ENCODE measurements at regions not wholly inside any gene's neighbourhood (a gene's known extent, or its start where the extent isn't known, plus 50 kb on each side); places are given as distances from the start of the nearest gene placed in this dataset.

- CTCF ChIA-PET: no interaction called here
These were observed 104.7 kb upstream of the PFN2 start for GRCh38 chr3:150075417-150075865.

More at GRCh38 chr3:150075417-150075865, 104.7 kb upstream of the PFN2 start:
- ATAC-seq: no peak
- no peak overlapping the region for H3K4me3 Mint-ChIP-seq
- peaks cover 5% of the 10 kb centered on the region for H3K36me3 Mint-ChIP-seq
- H3K9me3 Mint-ChIP-seq: peaks cover 17% of the 10 kb centered on the region
- H3K27me3 Mint-ChIP-seq (ENCODE audit: low read depth): peaks cover 5% of the 10 kb centered on the region; the same call in 1 of the 2 replicates
- H3K27ac Mint-ChIP-seq: no peak overlapping the region
- POLR2A ChIA-PET: no interaction called here
- TF ChIP-seq NR1H2 (CRISPR knock-in tag; IDR thresholded peaks at IDR 0.05) (no peak), SP1 (CRISPR knock-in tag; conservative IDR thresholded peaks at IDR 0.05) (no peak), E2F4 (CRISPR knock-in tag; IDR thresholded peaks at IDR 0.05; ENCODE audit: borderline replicate concordance, low read depth) (no peak), ZNF232 (CRISPR knock-in tag; IDR thresholded peaks at IDR 0.05) (no peak), ZNF219 (CRISPR knock-in tag; IDR thresholded peaks at IDR 0.05; ENCODE audit: borderline replicate concordance) (no peak), CREB1 (CRISPR knock-in tag; IDR thresholded peaks at IDR 0.05) (no peak), ATF3 (CRISPR knock-in tag; conservative IDR thresholded peaks at IDR 0.05) (no peak), CDX4 (CRISPR knock-in tag; IDR thresholded peaks at IDR 0.05; ENCODE audit: borderline replicate concordance) (no peak), HMGA2 (CRISPR knock-in tag; IDR thresholded peaks at IDR 0.05) (no peak), ZMAT4 (CRISPR knock-in tag; IDR thresholded peaks at IDR 0.05) (no peak), ZNF317 (CRISPR knock-in tag; IDR thresholded peaks at IDR 0.05; ENCODE audit: borderline replicate concordance, low read depth) (no peak), TCF7 (CRISPR knock-in tag; IDR thresholded peaks at IDR 0.05; ENCODE audit: low read depth) (no peak), ESRRA (CRISPR knock-in tag; IDR thresholded peaks at IDR 0.05; ENCODE audit: borderline replicate concordance) (no peak), ARID4B (CRISPR knock-in tag; IDR thresholded peaks at IDR 0.05; ENCODE audit: borderline replicate concordance) (no peak), PRDM15 (CRISPR knock-in tag; IDR thresholded peaks at IDR 0.05) (no peak), RELA (CRISPR knock-in tag; IDR thresholded peaks at IDR 0.05; ENCODE audit: borderline replicate concordance) (no peak), ZNF263 (CRISPR knock-in tag; IDR thresholded peaks at IDR 0.05; ENCODE audit: low read depth) (no peak)
- H3K4me1 Mint-ChIP-seq: peaks cover 15% of the 10 kb centered on the region
- DNase-seq (ENCODE audit: low spot score): no peak
